NCI-H526 treated with DMSO at 0.1 percent for 48 hours (cell line): ENCODE measurements at regions not wholly inside any gene's neighbourhood (a gene's known extent, or its start where the extent isn't known, plus 50 kb on each side); places are given as distances from the start of the nearest gene placed in this dataset.

ENCODE experiments used
- DNase-seq: peaks from one replicate; lab custom pipeline; 2025; lab: John Stamatoyannopoulos, UW

- DNase-seq: no peak
Observed at GRCh38 chr11:115556984-115557383, 52.8 kb upstream of the CADM1 start.

- DNase-seq: no peak
Observed at GRCh38 chr11:115555336-115556090, 51.3 kb upstream of the CADM1 start.
